ENCODE measurements at regions not wholly inside any gene's neighbourhood (a gene's known extent, or its start where the extent isn't known, plus 50 kb on each side); places are given as distances from the start of the nearest gene placed in this dataset.
"Not testable (repeated sequence)": the region's sequence is repeated elsewhere in the genome, so short reads cannot be mapped to it uniquely, and the experiment has no call there.

- Histone ChIP-seq H3K27ac (no peak overlapping the region), H3K4me3 (no peak overlapping the region), H3K36me3 (no peaks in the 10 kb centered on the region), H3K4me1 (replicated peaks) (no peaks in the 10 kb centered on the region), H3K27me3 (replicated peaks; ENCODE audit: insufficient read depth) (no peaks in the 10 kb centered on the region), H3K9me3 (no peaks in the 10 kb centered on the region)
- no peak for TF ChIP-seq CTCF (IDR thresholded peaks at IDR 0.05)
- TF ChIP-seq POLR2A (IDR thresholded peaks at IDR 0.05), result no peak
- no peak for TF ChIP-seq POLR2AphosphoS5 (IDR thresholded peaks at IDR 0.05)
- no peak for DNase-seq (ENCODE audit: low spot score)
- 0% methylated on average over 1 of the region's 1 CpG for WGBS
- intact Hi-C loops (cut with DNase I), result no loop called here
These were observed 2749.5 kb downstream of the PCDH9 start for GRCh38 chr13:64480672-64481071.

- no peaks in the 10 kb centered on the region for H3K27me3 ChIP-seq (replicated peaks; ENCODE audit: insufficient read depth)
- no peaks in the 10 kb centered on the region for H3K4me1 ChIP-seq (replicated peaks)
- TF ChIP-seq CTCF (IDR thresholded peaks at IDR 0.05), result no peak
- no peak for TF ChIP-seq POLR2A (IDR thresholded peaks at IDR 0.05)
- TF ChIP-seq POLR2AphosphoS5 (IDR thresholded peaks at IDR 0.05), result no peak
- no peaks in the 10 kb centered on the region for H3K36me3 ChIP-seq
- no peaks in the 10 kb centered on the region for H3K9me3 ChIP-seq
- WGBS, result 53% methylated on average over 1 of the region's 1 CpG
- H3K27ac ChIP-seq, result no peak overlapping the region
- intact Hi-C loops (cut with DNase I), result no loop called here
- H3K4me3 ChIP-seq, result no peak overlapping the region
- DNase-seq (ENCODE audit: low spot score), result no peak
These were observed 2749.9 kb downstream of the PCDH9 start for GRCh38 chr13:64480211-64480610.

GRCh38 chr13:64477146-64477545, 2753.0 kb downstream of the PCDH9 start:
- Histone ChIP-seq H3K9me3 (no peaks in the 10 kb centered on the region), H3K27me3 (replicated peaks; ENCODE audit: insufficient read depth) (no peaks in the 10 kb centered on the region), H3K36me3 (no peaks in the 10 kb centered on the region), H3K4me3 (no peak overlapping the region), H3K27ac (no peak overlapping the region), H3K4me1 (replicated peaks) (no peaks in the 10 kb centered on the region)
- TF ChIP-seq POLR2A (IDR thresholded peaks at IDR 0.05) (no peak), CTCF (IDR thresholded peaks at IDR 0.05) (no peak), POLR2AphosphoS5 (IDR thresholded peaks at IDR 0.05) (no peak)
- intact Hi-C loops (cut with DNase I), result no loop called here
- no peak for DNase-seq (ENCODE audit: low spot score)

- H3K36me3 ChIP-seq; H3K4me3 ChIP-seq; H3K27ac ChIP-seq; H3K9me3 ChIP-seq; H3K27me3 ChIP-seq (replicated peaks; ENCODE audit: insufficient read depth); H3K4me1 ChIP-seq (replicated peaks); DNase-seq (ENCODE audit: low spot score); intact Hi-C loops (cut with DNase I): not testable (repeated sequence)
- 91% methylated on average over 2 of the region's 2 CpGs for WGBS
These were observed 2754.0 kb downstream of the PCDH9 start for GRCh38 chr13:64476041-64476568.

- no peaks in the 10 kb centered on the region for H3K9me3 ChIP-seq
- 28% methylated on average over 2 of the region's 2 CpGs for WGBS
- intact Hi-C loops (cut with DNase I), result no loop called here
- H3K27me3 ChIP-seq (replicated peaks; ENCODE audit: insufficient read depth), result no peaks in the 10 kb centered on the region
- no peak for DNase-seq (ENCODE audit: low spot score)
- no peaks in the 10 kb centered on the region for H3K4me1 ChIP-seq (replicated peaks)
- H3K27ac ChIP-seq, result no peak overlapping the region
- H3K36me3 ChIP-seq, result no peaks in the 10 kb centered on the region
- TF ChIP-seq POLR2AphosphoS5 (IDR thresholded peaks at IDR 0.05), result no peak
- TF ChIP-seq POLR2A (IDR thresholded peaks at IDR 0.05), result no peak
- no peak for TF ChIP-seq CTCF (IDR thresholded peaks at IDR 0.05)
- no peak overlapping the region for H3K4me3 ChIP-seq
These were observed 2758.2 kb downstream of the PCDH9 start for GRCh38 chr13:64471916-64472315.

All from prostate gland (tissue), 2 donors.